Endothelial cell of umbilical vein (primary cell): ENCODE measurements at regions not wholly inside any gene's neighbourhood (a gene's known extent, or its start where the extent isn't known, plus 50 kb on each side); places are given as distances from the start of the nearest gene placed in this dataset.

Experiments
- BruUV-seq: library from RNA; stranded (reverse); fragments of 400-500 nt; replicated peaks from 2 replicates; lab custom pipeline; 2021; lab: Mats Ljungman, UMichigan
- CTCF ChIA-PET: fragments of 300-600, 350-600 bp; sonication (Branson Sonifier 250); formaldehyde crosslinking; loops from one replicate; lab custom pipeline; 2021; ENCODE audit warnings: antibody characterized with exemption, inconsistent platforms; lab: Charles Lee
- POLR2A ChIA-PET: fragments of 300-600, 350-600 bp; sonication (Branson Sonifier 250); formaldehyde crosslinking; loops from one replicate; lab custom pipeline; 2021; ENCODE audit warnings: antibody characterized with exemption, inconsistent platforms; lab: Charles Lee
- DNase-seq: peaks from one replicate; pipeline ENCODE4 v3.0.0-alpha.2; 2011; ENCODE audit warnings: low read depth, low spot score
- FAIRE-seq: peaks from 2 replicates; lab custom pipeline; 2011; peaks lifted over from hg19 to GRCh38; lab: Jason Lieb, UNC
- H2AFZ ChIP-seq: 2 replicates; pipeline ENCODE4 v1.6.0; 2012; ENCODE audit warnings: low read depth, low read length, control low read depth, inconsistent platforms
- H3K27ac ChIP-seq: 2 replicates; pipeline ENCODE4 v1.5.1; 2011; ENCODE audit warnings: low read depth, mild to moderate bottlenecking, control low read depth, low read length, moderate library complexity; ENCODE audit not compliant: insufficient read depth
- H3K27me3 ChIP-seq, 2 experiments: 2 replicates each; pipeline versions ENCODE4 v1.6.0 to v1.6.1; 2011; ENCODE audit warnings: low read length in 2 of 2, mixed read lengths in 1 of 2; ENCODE audit not compliant: control insufficient read depth in 2 of 2, insufficient read depth in 2 of 2
- H3K36me3 ChIP-seq, 2 experiments: 2 replicates in 1 of 2; 3 replicates in 1 of 2; pipeline ENCODE4 v1.5.1; 2011; ENCODE audit warnings: low read length in 2 of 2, mild to moderate bottlenecking in 1 of 2, moderate library complexity in 1 of 2; ENCODE audit not compliant: control insufficient read depth in 2 of 2, insufficient read depth in 2 of 2; ENCODE audit errors: extremely low read depth in 1 of 2
- H3K4me1 ChIP-seq: 3 replicates; pipeline ENCODE4 v1.5.1; 2011; ENCODE audit warnings: mild to moderate bottlenecking, low read length; ENCODE audit not compliant: control insufficient read depth, insufficient read depth; ENCODE audit errors: extremely low read depth
- H3K4me2 ChIP-seq: 2 replicates; pipeline ENCODE4 v1.6.1; 2011; ENCODE audit warnings: low read length, control low read depth, mixed read lengths; ENCODE audit not compliant: insufficient read depth
- H3K4me3 ChIP-seq, 3 experiments: fragments of 200-600 bp in 1 of 3; sonication (generic), shearing (Covaris generic) in 1 of 3; replicated peaks in 1 of 3; 2 replicates each; pipeline ENCODE4 v1.5.1; 2011 to 2016; ENCODE audit warnings: control low read depth in 3 of 3, low read length in 3 of 3, mild to moderate bottlenecking in 2 of 3, inconsistent platforms in 1 of 3, low read depth in 1 of 3, moderate library complexity in 1 of 3; ENCODE audit not compliant: insufficient read depth in 1 of 3
- H3K79me2 ChIP-seq: 2 replicates; pipeline ENCODE4 v1.6.0; 2012; ENCODE audit warnings: low read length, inconsistent platforms; ENCODE audit not compliant: control insufficient read depth, insufficient read depth
- H3K9ac ChIP-seq: replicated peaks from 2 replicates; pipeline ENCODE3; 2011; ENCODE audit warnings: low read length, control low read depth; ENCODE audit not compliant: insufficient read depth; ENCODE audit errors: extremely low read depth
- H3K9me1 ChIP-seq: replicated peaks from 3 replicates; pipeline ENCODE4 v1.6.0; 2011; ENCODE audit warnings: mild to moderate bottlenecking, low read length; ENCODE audit not compliant: control insufficient read depth, insufficient read depth; ENCODE audit errors: extremely low read depth
- H3K9me3 ChIP-seq: replicated peaks from 2 replicates; pipeline ENCODE4 v1.5.1; 2012; ENCODE audit warnings: low read length, inconsistent platforms; ENCODE audit not compliant: control insufficient read depth, insufficient read depth
- H4K20me1 ChIP-seq: replicated peaks from 2 replicates; pipeline ENCODE3; 2011; ENCODE audit warnings: mild to moderate bottlenecking, low read length; ENCODE audit not compliant: control insufficient read depth, insufficient read depth; ENCODE audit errors: extremely low read depth
- EZH2 ChIP-seq: IDR thresholded peaks from 2 replicates; pipeline ENCODE4 v1.6.1; 2012; ENCODE audit warnings: borderline replicate concordance, low read depth, mild to moderate bottlenecking, moderate library complexity, low read length, inconsistent platforms; ENCODE audit not compliant: severe bottlenecking
- FOS ChIP-seq: IDR thresholded peaks from 2 replicates; pipeline ENCODE4 v1.6.1; 2011; ENCODE audit warnings: mild to moderate bottlenecking, low read length, moderate library complexity, borderline replicate concordance; ENCODE audit not compliant: insufficient read depth
- MAX ChIP-seq: IDR thresholded peaks from 2 replicates; pipeline ENCODE4 v1.6.1; 2011; ENCODE audit not compliant: insufficient read depth, insufficient read length
- MYC ChIP-seq: IDR thresholded peaks from one replicate; pipeline ENCODE4 v1.6.1; 2011; ENCODE audit warnings: mild to moderate bottlenecking, low read depth, low read length
- POLR2AphosphoS5 ChIP-seq: IDR thresholded peaks from 2 replicates; pipeline ENCODE4 v1.6.1; 2012; ENCODE audit warnings: low read depth, mild to moderate bottlenecking, control low read depth, low read length, moderate library complexity; ENCODE audit not compliant: insufficient read depth
- dilution Hi-C: fragments of 300-500 bp; cut with MboI; formaldehyde crosslinking; loops from one replicate; pipeline ENCODE4 v1.15.0; 2019; ENCODE audit warnings: low sequenced_read_pairs; ENCODE audit not compliant: extremely low pct_ligation_motif_present
- intact Hi-C: fragments of 100-400 bp; cut with micrococcal nuclease; formaldehyde crosslinking; loops from one replicate; pipeline ENCODE4 v1.10.0; 2022
- TF ChIP-seq, protein P1 (sequence below), 2 donors: IDR thresholded peaks; 1 replicate in 1 of 2; 2 replicates in 1 of 2; pipeline ENCODE4 v1.5.1; 2011; ENCODE audit warnings: low read length in 2 of 2, mild to moderate bottlenecking in 2 of 2, moderate library complexity in 2 of 2, control low read depth in 1 of 2, inconsistent platforms in 1 of 2, low read depth in 1 of 2; ENCODE audit not compliant: insufficient read depth in 1 of 2; ENCODE audit errors: extremely low read depth in 1 of 2

DNA sequence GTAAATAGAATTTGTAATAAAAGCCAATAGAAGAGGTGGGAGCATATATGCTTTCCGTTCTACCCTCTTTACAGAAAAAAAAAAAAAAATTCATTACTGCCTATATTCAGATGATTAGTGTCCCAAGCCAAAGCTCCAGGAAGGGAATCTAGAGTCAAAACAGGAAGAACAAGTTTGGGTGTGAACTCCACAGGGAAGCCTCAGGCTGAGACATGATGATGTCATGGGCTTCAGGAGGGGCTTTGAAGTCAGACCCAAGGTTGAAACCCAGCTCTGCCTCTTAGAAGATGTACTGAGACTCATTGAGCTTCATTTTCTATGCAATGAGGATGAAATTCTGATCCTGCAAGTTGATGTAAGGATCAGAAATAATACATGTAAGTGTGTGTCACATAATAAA, 250.0 kb upstream of the ADGRL2 start:
- Histone ChIP-seq H3K4me1 (no peaks in the 10 kb centered on the region), H3K9me1 (no peaks in the 10 kb centered on the region), H3K4me3 (no peak overlapping the region), H3K4me2 (no peak overlapping the region), H3K9ac (no peak overlapping the region), H3K27me3 (no peaks in the 10 kb centered on the region), H3K36me3 (no peaks in the 10 kb centered on the region), H3K79me2 (no peaks in the 10 kb centered on the region), H2AFZ (peak overlapping the region; percentile 46), H4K20me1 (no peaks in the 10 kb centered on the region), H3K9me3 (no peaks in the 10 kb centered on the region), H3K27ac (no peak overlapping the region)
- ChIA-PET CTCF (interaction anchor here (0.9 to 6.7 kb wide), 27 partner anchors 8 to 472 kb away, joined by 3 to 201 read pairs (median 6); partner anchors contain the start of gene ADGRL2), POLR2A (no interaction called here)
- FAIRE-seq (no peak), DNase-seq (peak; percentile 6)
- no TSS peak for BruUV-seq
- intact Hi-C loops (no loop called here), dilution Hi-C loops (no loop called here)
- TF ChIP-seq POLR2AphosphoS5 (no peak), EZH2 (no peak), FOS (peak; percentile 41)

- no peak overlapping the region for H2AFZ ChIP-seq
- dilution Hi-C loops, result no loop called here
- no peaks in the 10 kb centered on the region for H3K27me3 ChIP-seq
- H4K20me1 ChIP-seq, result no peaks in the 10 kb centered on the region
- CTCF ChIA-PET, result interaction anchor here (0.6 to 6.7 kb wide), 51 partner anchors 9 to 1332 kb away, joined by 3 to 201 read pairs (median 5); partner anchors contain the start of gene ADGRL2
- H3K9ac ChIP-seq, result no peak overlapping the region
- intact Hi-C loops, result loop anchor here (1.0 to 5.0 kb wide), 6 partner anchors 121 to 1332 kb away; no protein-coding TSS in a partner anchor
- TF ChIP-seq POLR2AphosphoS5 (no peak), MYC (no peak), MAX (no peak), EZH2 (no peak)
- TF ChIP-seq, protein P1, sequence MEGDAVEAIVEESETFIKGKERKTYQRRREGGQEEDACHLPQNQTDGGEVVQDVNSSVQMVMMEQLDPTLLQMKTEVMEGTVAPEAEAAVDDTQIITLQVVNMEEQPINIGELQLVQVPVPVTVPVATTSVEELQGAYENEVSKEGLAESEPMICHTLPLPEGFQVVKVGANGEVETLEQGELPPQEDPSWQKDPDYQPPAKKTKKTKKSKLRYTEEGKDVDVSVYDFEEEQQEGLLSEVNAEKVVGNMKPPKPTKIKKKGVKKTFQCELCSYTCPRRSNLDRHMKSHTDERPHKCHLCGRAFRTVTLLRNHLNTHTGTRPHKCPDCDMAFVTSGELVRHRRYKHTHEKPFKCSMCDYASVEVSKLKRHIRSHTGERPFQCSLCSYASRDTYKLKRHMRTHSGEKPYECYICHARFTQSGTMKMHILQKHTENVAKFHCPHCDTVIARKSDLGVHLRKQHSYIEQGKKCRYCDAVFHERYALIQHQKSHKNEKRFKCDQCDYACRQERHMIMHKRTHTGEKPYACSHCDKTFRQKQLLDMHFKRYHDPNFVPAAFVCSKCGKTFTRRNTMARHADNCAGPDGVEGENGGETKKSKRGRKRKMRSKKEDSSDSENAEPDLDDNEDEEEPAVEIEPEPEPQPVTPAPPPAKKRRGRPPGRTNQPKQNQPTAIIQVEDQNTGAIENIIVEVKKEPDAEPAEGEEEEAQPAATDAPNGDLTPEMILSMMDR (IDR thresholded peaks at IDR 0.05; ENCODE audit: extremely low read depth in 1 of 2, insufficient read depth in 1 of 2, low read depth in 1 of 2, low read length in 2 of 2), result peak; percentile 31 to 41
- H3K9me3 ChIP-seq, result no peaks in the 10 kb centered on the region
- no peaks in the 10 kb centered on the region for H3K4me1 ChIP-seq
- POLR2A ChIA-PET, result no interaction called here
- FAIRE-seq (peak; percentile 38), DNase-seq (peak; percentile 77)
- H3K4me2 ChIP-seq, result no peak overlapping the region
- no TSS peak for BruUV-seq
- no peaks in the 10 kb centered on the region for H3K79me2 ChIP-seq
- no peaks in the 10 kb centered on the region for H3K36me3 ChIP-seq
- H3K27ac ChIP-seq, result no peak overlapping the region
- H3K4me3 ChIP-seq, result no peak overlapping the region
- H3K9me1 ChIP-seq, result no peaks in the 10 kb centered on the region
These were observed 251.1 kb upstream of the ADGRL2 start for GRCh38 chr1:81549588-81550127.
